ENCODE measurements at regions not wholly inside any gene's neighbourhood (a gene's known extent, or its start where the extent isn't known, plus 50 kb on each side); places are given as distances from the start of the nearest gene placed in this dataset.
"Not testable (repeated sequence)": the region's sequence is repeated elsewhere in the genome, so short reads cannot be mapped to it uniquely, and the experiment has no call there.

DNA sequence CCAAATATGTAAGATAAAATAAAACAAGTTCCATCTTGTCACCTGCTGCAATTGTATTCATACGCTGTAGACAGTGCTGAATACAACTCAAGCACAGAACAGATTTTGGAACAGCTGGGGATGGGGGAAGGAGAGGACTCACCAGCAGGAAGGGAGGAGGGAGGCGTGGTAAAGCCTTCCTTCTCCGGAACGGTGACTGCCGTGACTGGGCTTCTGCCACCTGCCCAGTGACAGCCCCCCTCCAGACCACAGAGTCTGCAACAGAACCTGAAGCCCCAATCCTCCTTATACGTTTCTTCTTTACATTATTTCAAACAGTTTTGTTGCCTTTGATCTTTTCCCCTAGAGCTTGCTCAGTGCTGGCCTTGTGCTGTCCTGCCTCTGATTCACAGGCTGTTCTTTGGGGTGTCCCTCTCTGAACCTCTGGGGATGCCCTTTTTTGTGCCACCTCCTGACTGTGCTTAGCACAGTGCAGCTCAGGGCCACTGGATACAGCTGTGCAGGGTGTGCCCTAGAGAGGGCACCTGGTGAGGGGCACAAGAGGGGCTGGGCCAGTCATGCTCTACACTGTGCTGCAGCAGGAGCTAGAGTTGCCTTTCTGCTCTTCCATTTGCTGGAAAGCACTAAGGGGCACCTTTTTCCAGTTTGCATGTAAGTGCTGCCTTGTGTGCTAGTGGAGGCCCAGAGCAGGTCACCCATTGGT, 213.0 kb downstream of the ZIC5 start:
- TF ChIP-seq, protein P1, sequence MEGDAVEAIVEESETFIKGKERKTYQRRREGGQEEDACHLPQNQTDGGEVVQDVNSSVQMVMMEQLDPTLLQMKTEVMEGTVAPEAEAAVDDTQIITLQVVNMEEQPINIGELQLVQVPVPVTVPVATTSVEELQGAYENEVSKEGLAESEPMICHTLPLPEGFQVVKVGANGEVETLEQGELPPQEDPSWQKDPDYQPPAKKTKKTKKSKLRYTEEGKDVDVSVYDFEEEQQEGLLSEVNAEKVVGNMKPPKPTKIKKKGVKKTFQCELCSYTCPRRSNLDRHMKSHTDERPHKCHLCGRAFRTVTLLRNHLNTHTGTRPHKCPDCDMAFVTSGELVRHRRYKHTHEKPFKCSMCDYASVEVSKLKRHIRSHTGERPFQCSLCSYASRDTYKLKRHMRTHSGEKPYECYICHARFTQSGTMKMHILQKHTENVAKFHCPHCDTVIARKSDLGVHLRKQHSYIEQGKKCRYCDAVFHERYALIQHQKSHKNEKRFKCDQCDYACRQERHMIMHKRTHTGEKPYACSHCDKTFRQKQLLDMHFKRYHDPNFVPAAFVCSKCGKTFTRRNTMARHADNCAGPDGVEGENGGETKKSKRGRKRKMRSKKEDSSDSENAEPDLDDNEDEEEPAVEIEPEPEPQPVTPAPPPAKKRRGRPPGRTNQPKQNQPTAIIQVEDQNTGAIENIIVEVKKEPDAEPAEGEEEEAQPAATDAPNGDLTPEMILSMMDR (IDR thresholded peaks at IDR 0.05; ENCODE audit: poor library complexity): no peak
- no peaks in the 10 kb centered on the region for H3K9me2 ChIP-seq (replicated peaks; ENCODE audit: insufficient read depth)
- no peak overlapping the region for H3K4me3 ChIP-seq
- 81% methylated on average over 6 of the region's 6 CpGs for WGBS (ENCODE audit: low lambda C conversion rate, missing lambda C conversion rate)
- H3K27ac ChIP-seq: no peak overlapping the region
- no peaks in the 10 kb centered on the region for H3K36me3 ChIP-seq (replicated peaks; ENCODE audit: insufficient read depth, low read depth)
- no peak overlapping the region for H2AFZ ChIP-seq
- H3K79me2 ChIP-seq: no peaks in the 10 kb centered on the region
- no peaks in the 10 kb centered on the region for H3K27me3 ChIP-seq
- no peak overlapping the region for H3K4me2 ChIP-seq
- DNase-seq (ENCODE audit: low spot score): no peak
- no peaks in the 10 kb centered on the region for H3K4me1 ChIP-seq (ENCODE audit: insufficient read depth)
- H3K9me3 ChIP-seq (ENCODE audit: low read depth): no peaks in the 10 kb centered on the region
- no peaks in the 10 kb centered on the region for H4K20me1 ChIP-seq (ENCODE audit: insufficient read depth, poor library complexity, severe bottlenecking)

DNA sequence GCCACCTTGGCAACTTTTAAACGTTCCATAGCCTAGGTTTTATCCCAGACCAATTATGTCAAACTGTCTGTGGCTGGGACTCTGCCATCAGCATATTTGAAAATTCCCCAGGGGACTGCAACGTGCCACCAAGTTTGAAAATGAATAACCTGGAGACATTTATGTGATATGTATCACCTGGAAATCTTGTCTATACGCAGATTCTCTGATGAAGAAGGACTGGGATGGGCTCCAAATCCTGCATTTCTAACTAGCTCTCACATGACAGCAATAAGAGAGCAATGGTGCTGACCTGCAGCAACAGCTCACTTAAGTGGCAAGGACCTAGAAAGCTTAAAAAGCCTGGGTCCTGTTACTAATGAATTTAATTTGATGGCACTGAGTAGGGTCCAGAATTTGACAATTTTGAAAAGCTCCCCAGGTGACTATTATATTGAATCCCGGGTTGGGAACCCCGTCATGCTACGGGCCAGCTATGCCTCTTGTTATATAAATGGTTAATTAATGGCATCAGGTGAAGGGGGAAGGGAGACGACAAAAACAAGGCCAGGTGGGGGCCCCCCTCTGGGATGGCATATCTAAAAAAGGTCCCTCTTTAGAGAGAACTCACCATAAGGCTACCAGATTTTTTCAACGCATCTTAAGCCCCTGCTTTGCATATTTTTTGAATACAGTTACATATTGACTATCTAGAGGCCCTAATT, 213.7 kb downstream of the ZIC5 start:
- 86% methylated on average over 8 of the region's 8 CpGs for WGBS (ENCODE audit: low lambda C conversion rate, missing lambda C conversion rate)

DNA sequence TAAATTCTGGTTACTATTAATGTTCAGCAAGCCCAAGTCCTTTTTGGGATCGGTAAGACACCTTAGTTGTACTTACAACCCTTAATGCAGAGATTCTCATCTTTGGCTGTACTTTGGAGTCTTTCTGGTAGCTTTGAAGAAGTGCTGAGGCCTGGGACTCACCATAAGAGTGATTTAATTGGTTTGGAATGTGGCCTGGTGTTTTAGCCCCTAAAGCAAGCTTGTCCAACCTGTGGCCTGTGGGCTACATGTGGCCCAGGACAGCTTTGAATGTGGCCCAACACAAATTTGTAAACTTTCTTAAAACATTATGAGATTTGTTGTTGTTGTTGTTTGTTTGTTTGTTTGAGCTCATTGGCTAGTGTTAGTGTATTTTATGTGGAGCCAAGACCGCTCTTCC, 215.3 kb downstream of the ZIC5 start:
- H3K9me2 ChIP-seq (replicated peaks; ENCODE audit: insufficient read depth): no peaks in the 10 kb centered on the region
- no peak overlapping the region for H2AFZ ChIP-seq
- H3K4me3 ChIP-seq: no peak overlapping the region
- no peak overlapping the region for H3K4me2 ChIP-seq
- no peaks in the 10 kb centered on the region for H3K9me3 ChIP-seq (ENCODE audit: low read depth)
- no peaks in the 10 kb centered on the region for H4K20me1 ChIP-seq (ENCODE audit: insufficient read depth, poor library complexity, severe bottlenecking)
- H3K27me3 ChIP-seq: no peaks in the 10 kb centered on the region
- DNase-seq (ENCODE audit: low spot score): no peak
- TF ChIP-seq EZH2phosphoT487 (IDR thresholded peaks at IDR 0.05; ENCODE audit: low read depth, severe bottlenecking, unreplicated experiment): no peak
- WGBS (ENCODE audit: low lambda C conversion rate, missing lambda C conversion rate): 80% methylated on average over 2 of the region's 2 CpGs
- H3K27ac ChIP-seq: no peak overlapping the region
- no peaks in the 10 kb centered on the region for H3K4me1 ChIP-seq (ENCODE audit: insufficient read depth)
- no peaks in the 10 kb centered on the region for H3K79me2 ChIP-seq
- H3K36me3 ChIP-seq (replicated peaks; ENCODE audit: insufficient read depth, low read depth): no peaks in the 10 kb centered on the region

More for the DNA sequence above, 213.7 kb downstream of the ZIC5 start:
- no peaks in the 10 kb centered on the region for H3K36me3 ChIP-seq (replicated peaks; ENCODE audit: insufficient read depth, low read depth)
- no peak overlapping the region for H3K27ac ChIP-seq
- no peaks in the 10 kb centered on the region for H3K9me3 ChIP-seq (ENCODE audit: low read depth)
- TF ChIP-seq EZH2 (IDR thresholded peaks at IDR 0.05; ENCODE audit: borderline replicate concordance) (no peak), EZH2phosphoT487 (IDR thresholded peaks at IDR 0.05; ENCODE audit: low read depth, severe bottlenecking, unreplicated experiment) (no peak)
- TF ChIP-seq, protein P1 (IDR thresholded peaks at IDR 0.05; ENCODE audit: poor library complexity): no peak
- H3K9me2 ChIP-seq (replicated peaks; ENCODE audit: insufficient read depth): no peaks in the 10 kb centered on the region
- no peak overlapping the region for H3K4me2 ChIP-seq
- no peaks in the 10 kb centered on the region for H3K4me1 ChIP-seq (ENCODE audit: insufficient read depth)
- H4K20me1 ChIP-seq (ENCODE audit: insufficient read depth, poor library complexity, severe bottlenecking): no peaks in the 10 kb centered on the region
- no peak overlapping the region for H2AFZ ChIP-seq
- no peak overlapping the region for H3K4me3 ChIP-seq
- DNase-seq (ENCODE audit: low spot score): no peak
- no peaks in the 10 kb centered on the region for H3K79me2 ChIP-seq
- no peaks in the 10 kb centered on the region for H3K27me3 ChIP-seq

DNA sequence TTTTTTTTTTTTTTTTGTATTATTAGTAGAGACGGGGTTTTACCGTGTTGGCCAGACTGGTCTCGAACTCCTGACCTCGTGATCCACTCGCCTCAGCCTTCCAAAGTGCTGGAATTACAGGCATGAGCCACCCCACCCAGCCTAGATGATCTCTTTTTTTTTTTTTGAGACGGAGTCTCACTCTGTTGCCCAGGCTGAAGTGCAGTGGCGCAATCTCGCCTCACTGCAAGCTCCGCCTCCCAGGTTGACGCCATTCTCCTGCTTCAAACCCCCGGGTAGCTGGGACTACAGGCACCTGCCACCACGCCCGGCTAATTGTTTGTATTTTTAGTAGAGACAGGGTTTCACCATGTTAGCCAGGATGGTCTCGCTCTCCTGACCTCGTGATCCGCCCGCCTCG, 216.8 kb downstream of the ZIC5 start:
- not testable (repeated sequence) for H3K27ac ChIP-seq; H3K79me2 ChIP-seq; H2AFZ ChIP-seq; H4K20me1 ChIP-seq (ENCODE audit: insufficient read depth, poor library complexity, severe bottlenecking); DNase-seq (ENCODE audit: low spot score); H3K36me3 ChIP-seq (replicated peaks; ENCODE audit: insufficient read depth, low read depth); H3K4me3 ChIP-seq; H3K9me3 ChIP-seq (ENCODE audit: low read depth); H3K27me3 ChIP-seq; H3K4me2 ChIP-seq; H3K9me2 ChIP-seq (replicated peaks; ENCODE audit: insufficient read depth); H3K4me1 ChIP-seq (ENCODE audit: insufficient read depth)
- 95% methylated on average over 15 of the region's 18 CpGs for whole genome bisulfite sequencing (ENCODE audit: low lambda C conversion rate, missing lambda C conversion rate)

Data from hepatocyte (in vitro differentiated cells).